ENCODE measurements at regions not wholly inside any gene's neighbourhood (a gene's known extent, or its start where the extent isn't known, plus 50 kb on each side); places are given as distances from the start of the nearest gene placed in this dataset.

- H3K4me3 Mint-ChIP-seq (ENCODE audit: unreplicated experiment): no peak overlapping the region
- H3K36me3 Mint-ChIP-seq (ENCODE audit: low read depth): no peaks in the 10 kb centered on the region
- H3K27ac Mint-ChIP-seq (ENCODE audit: unreplicated experiment): no peak overlapping the region
- H3K4me1 Mint-ChIP-seq (ENCODE audit: low read depth): no peaks in the 10 kb centered on the region
- peaks cover 2% of the 10 kb centered on the region for H3K9me3 Mint-ChIP-seq (ENCODE audit: low read depth)
- peaks cover 3% of the 10 kb centered on the region for H3K27me3 Mint-ChIP-seq (ENCODE audit: low read depth)
- no peak for DNase-seq (ENCODE audit: low spot score)
- TF ChIP-seq CTCF (IDR thresholded peaks at IDR 0.05): no peak
Measured at GRCh38 chr18:1528447-1528846, 623.8 kb downstream of the ADCYAP1 start.

- no peak overlapping the region for H3K4me3 Mint-ChIP-seq (ENCODE audit: unreplicated experiment)
- no peak for DNase-seq (ENCODE audit: low spot score)
- peaks cover 2% of the 10 kb centered on the region for H3K9me3 Mint-ChIP-seq (ENCODE audit: low read depth)
- peaks cover 3% of the 10 kb centered on the region for H3K27me3 Mint-ChIP-seq (ENCODE audit: low read depth)
- no peak overlapping the region for H3K27ac Mint-ChIP-seq (ENCODE audit: unreplicated experiment)
- H3K36me3 Mint-ChIP-seq (ENCODE audit: low read depth): no peaks in the 10 kb centered on the region
- no peak for TF ChIP-seq CTCF (IDR thresholded peaks at IDR 0.05)
- H3K4me1 Mint-ChIP-seq (ENCODE audit: low read depth): no peaks in the 10 kb centered on the region
Measured at GRCh38 chr18:1528964-1529509, 624.4 kb downstream of the ADCYAP1 start.

- DNase-seq (ENCODE audit: low spot score): no peak
- no peak overlapping the region for H3K4me3 Mint-ChIP-seq (ENCODE audit: unreplicated experiment)
- no peaks in the 10 kb centered on the region for H3K4me1 Mint-ChIP-seq (ENCODE audit: low read depth)
- no peaks in the 10 kb centered on the region for H3K36me3 Mint-ChIP-seq (ENCODE audit: low read depth)
- TF ChIP-seq CTCF (IDR thresholded peaks at IDR 0.05): no peak
- no peak overlapping the region for H3K27ac Mint-ChIP-seq (ENCODE audit: unreplicated experiment)
- peaks cover 2% of the 10 kb centered on the region for H3K9me3 Mint-ChIP-seq (ENCODE audit: low read depth)
- H3K27me3 Mint-ChIP-seq (ENCODE audit: low read depth): peaks cover 3% of the 10 kb centered on the region
Measured at GRCh38 chr18:1530650-1531049, 626.0 kb downstream of the ADCYAP1 start.

GRCh38 chr18:1539276-1539675 lies 634.6 kb downstream of the ADCYAP1 start:
- Mint-ChIP-seq H3K4me1 (ENCODE audit: low read depth) (no peaks in the 10 kb centered on the region), H3K27ac (ENCODE audit: unreplicated experiment) (no peak overlapping the region), H3K9me3 (ENCODE audit: low read depth) (no peaks in the 10 kb centered on the region), H3K36me3 (ENCODE audit: low read depth) (no peaks in the 10 kb centered on the region), H3K4me3 (ENCODE audit: unreplicated experiment) (no peak overlapping the region), H3K27me3 (ENCODE audit: low read depth) (no peaks in the 10 kb centered on the region)
- DNase-seq (ENCODE audit: low spot score): no peak
- TF ChIP-seq CTCF (IDR thresholded peaks at IDR 0.05): no peak

- Mint-ChIP-seq H3K36me3 (ENCODE audit: low read depth) (no peaks in the 10 kb centered on the region), H3K27ac (ENCODE audit: unreplicated experiment) (no peak overlapping the region), H3K4me1 (ENCODE audit: low read depth) (no peaks in the 10 kb centered on the region), H3K9me3 (ENCODE audit: low read depth) (no peaks in the 10 kb centered on the region), H3K4me3 (ENCODE audit: unreplicated experiment) (no peak overlapping the region), H3K27me3 (ENCODE audit: low read depth) (no peaks in the 10 kb centered on the region)
- no peak for TF ChIP-seq CTCF (IDR thresholded peaks at IDR 0.05)
- DNase-seq (ENCODE audit: low spot score): no peak
Measured at GRCh38 chr18:1541478-1541877, 636.8 kb downstream of the ADCYAP1 start.
